HFFc6 (cell line): ENCODE measurements at regions not wholly inside any gene's neighbourhood (a gene's known extent, or its start where the extent isn't known, plus 50 kb on each side); places are given as distances from the start of the nearest gene placed in this dataset.

Source experiments
- DNase-seq: peaks from one replicate; pipeline ENCODE4 v3.0.0-alpha.2; 2018
- H3K27ac Mint-ChIP-seq: 2 replicates; pipeline ENCODE4 v1.8.0; 2020; ENCODE audit warnings: mild to moderate bottlenecking, mixed read lengths
- H3K27me3 Mint-ChIP-seq: 2 replicates; pipeline ENCODE4 v1.8.0; 2021; ENCODE audit warnings: mild to moderate bottlenecking, moderate library complexity, mixed read lengths; ENCODE audit not compliant: insufficient read depth
- H3K36me3 Mint-ChIP-seq: 2 replicates; pipeline ENCODE4 v1.8.0; 2021; ENCODE audit warnings: low read depth, mixed read lengths
- H3K4me1 Mint-ChIP-seq: 2 replicates; pipeline ENCODE4 v1.8.0; 2020; ENCODE audit warnings: low read depth, mixed read lengths
- H3K4me3 Mint-ChIP-seq: 2 replicates; pipeline ENCODE4 v1.8.0; 2020; ENCODE audit warnings: mild to moderate bottlenecking, moderate library complexity, mixed read lengths
- H3K9me3 Mint-ChIP-seq: 2 replicates; pipeline ENCODE4 v1.8.0; 2020; ENCODE audit warnings: mild to moderate bottlenecking, mixed read lengths
- CTCF ChIP-seq: fragments of 200-600 bp; sonication (generic); IDR thresholded peaks from 2 replicates; pipeline ENCODE4 v1.5.0; 2021; ENCODE audit warnings: antibody characterized with exemption, mild to moderate bottlenecking

GRCh38 chr9:6072865-6073264 lies 57.4 kb upstream of the RANBP6 start:
- no peak for DNase-seq

GRCh38 chr9:6072453-6072852 lies 57.0 kb upstream of the RANBP6 start:
- H3K4me3 Mint-ChIP-seq, result no peak overlapping the region
- H3K27ac Mint-ChIP-seq, result no peak overlapping the region
- no peaks in the 10 kb centered on the region for H3K36me3 Mint-ChIP-seq
- H3K27me3 Mint-ChIP-seq, result peaks cover 14% of the 10 kb centered on the region
- no peaks in the 10 kb centered on the region for H3K9me3 Mint-ChIP-seq
- TF ChIP-seq CTCF, result no peak
- peaks cover 8% of the 10 kb centered on the region for H3K4me1 Mint-ChIP-seq
- DNase-seq, result no peak

More at GRCh38 chr9:6072865-6073264, 57.4 kb upstream of the RANBP6 start:
- no peaks in the 10 kb centered on the region for H3K9me3 Mint-ChIP-seq
- H3K36me3 Mint-ChIP-seq, result no peaks in the 10 kb centered on the region
- peaks cover 8% of the 10 kb centered on the region for H3K4me1 Mint-ChIP-seq
- peaks cover 14% of the 10 kb centered on the region for H3K27me3 Mint-ChIP-seq
- H3K27ac Mint-ChIP-seq, result no peak overlapping the region
- no peak overlapping the region for H3K4me3 Mint-ChIP-seq
- TF ChIP-seq CTCF, result no peak

GRCh38 chr9:6068983-6069382 lies 53.6 kb upstream of the RANBP6 start:
- DNase-seq, result no peak
- Mint-ChIP-seq H3K27me3 (peaks cover 29% of the 10 kb centered on the region), H3K4me1 (no peaks in the 10 kb centered on the region), H3K27ac (no peak overlapping the region), H3K4me3 (no peak overlapping the region), H3K36me3 (no peaks in the 10 kb centered on the region), H3K9me3 (no peaks in the 10 kb centered on the region)
- TF ChIP-seq CTCF, result no peak

- Mint-ChIP-seq H3K9me3 (no peaks in the 10 kb centered on the region), H3K27me3 (peaks cover 31% of the 10 kb centered on the region; the same call in 1 of the 2 replicates), H3K4me3 (no peak overlapping the region), H3K36me3 (no peaks in the 10 kb centered on the region), H3K27ac (no peak overlapping the region), H3K4me1 (no peaks in the 10 kb centered on the region)
- TF ChIP-seq CTCF, result no peak
- DNase-seq, result no peak
These were observed 52.0 kb upstream of the RANBP6 start for GRCh38 chr9:6067426-6067825.
